Vagina (tissue), 2 donors: ENCODE measurements at regions not wholly inside any gene's neighbourhood (a gene's known extent, or its start where the extent isn't known, plus 50 kb on each side); places are given as distances from the start of the nearest gene placed in this dataset.

Experiments
- CTCF ChIP-seq, 3 experiments: fragments of 450-650 bp in 2 of 3; fragments of 200-600 bp in 1 of 3; sonication (generic) in 1 of 3; IDR thresholded peaks; one replicate each; pipeline ENCODE4 v1.5.1; 2017 to 2019; ENCODE audit warnings: antibody characterized with exemption in 3 of 3, mild to moderate bottlenecking in 2 of 3, moderate library complexity in 2 of 3
- POLR2A ChIP-seq, 2 donors: fragments of 450-650 bp; IDR thresholded peaks; one replicate each; pipeline ENCODE4 v1.6.1; 2017; ENCODE audit warnings: antibody characterized with exemption in 2 of 2, mild to moderate bottlenecking in 2 of 2, moderate library complexity in 2 of 2
- POLR2AphosphoS5 ChIP-seq, 2 donors: sonication (generic); formaldehyde crosslinking; IDR thresholded peaks; one replicate each; pipeline ENCODE4 v1.9.0; 2017; ENCODE audit warnings: antibody characterized with exemption in 2 of 2, mild to moderate bottlenecking in 2 of 2, low read depth in 1 of 2; ENCODE audit not compliant: insufficient read depth in 1 of 2

GRCh38 chr3:42032693-42033349 is 58.3 kb upstream of the TRAK1 start:
- TF ChIP-seq POLR2A (IDR thresholded peaks at IDR 0.05) = no peak
- no peak for TF ChIP-seq CTCF (IDR thresholded peaks at IDR 0.05)
- peak; percentile 13 to 74 for TF ChIP-seq POLR2AphosphoS5 (IDR thresholded peaks at IDR 0.05; ENCODE audit: insufficient read depth in 1 of 2, low read depth in 1 of 2)
